A549 (cell line): ENCODE measurements at regions not wholly inside any gene's neighbourhood (a gene's known extent, or its start where the extent isn't known, plus 50 kb on each side); places are given as distances from the start of the nearest gene placed in this dataset.

Experiments used
- CHD2 ChIP-seq: fragments of 150-350 bp; IDR thresholded peaks from 2 replicates; pipeline ENCODE4 v1.6.1; 2014; ENCODE audit warnings: low read length; ENCODE audit not compliant: partially characterized antibody
- CTCF ChIP-seq: fragments of >200 bp; sonication (Bioruptor Twin); formaldehyde crosslinking; IDR thresholded peaks from 3 replicates; pipeline ENCODE4 v1.5.1; 2016
- GATA3 ChIP-seq: IDR thresholded peaks from 2 replicates; pipeline ENCODE4 v1.6.1; 2012; ENCODE audit warnings: borderline replicate concordance
- POLR2A ChIP-seq: IDR thresholded peaks from 2 replicates; pipeline ENCODE4 v1.6.1; 2012; ENCODE audit warnings: mild to moderate bottlenecking, low read length
- RAD21 ChIP-seq, 2 experiments: fragments of >200 bp in 1 of 2; sonication (Bioruptor Twin) in 1 of 2; formaldehyde crosslinking in 1 of 2; IDR thresholded peaks in 1 of 2; conservative IDR thresholded peaks in 1 of 2; 2 replicates in 1 of 2; 3 replicates in 1 of 2; pipeline ENCODE4 v1.6.1; 2012 to 2018; ENCODE audit warnings: inconsistent platforms in 1 of 2
- RNF2 ChIP-seq: fragments of 200-600 bp; sonication (generic); IDR thresholded peaks from 2 replicates; pipeline ENCODE4 v1.6.1; 2016; ENCODE audit warnings: low read depth, mild to moderate bottlenecking, antibody characterized with exemption, moderate library complexity, borderline replicate concordance

GRCh38 chr3:118402971-118403370, 631.7 kb downstream of the IGSF11 start:
- TF ChIP-seq GATA3 (no peak), RAD21 (conservative IDR thresholded peaks at IDR 0.05 in 1 of 2, IDR thresholded peaks at IDR 0.05 in 1 of 2) (no peak), POLR2A (no peak), RNF2 (no peak), CTCF (no peak), CHD2 (no peak)
